HFFc6 (cell line): ENCODE measurements at regions not wholly inside any gene's neighbourhood (a gene's known extent, or its start where the extent isn't known, plus 50 kb on each side); places are given as distances from the start of the nearest gene placed in this dataset.

Experiments
- DNase-seq: peaks from one replicate; pipeline ENCODE4 v3.0.0-alpha.2; 2018
- H3K27ac Mint-ChIP-seq: 2 replicates; pipeline ENCODE4 v1.8.0; 2020; ENCODE audit warnings: mild to moderate bottlenecking, mixed read lengths
- H3K27me3 Mint-ChIP-seq: 2 replicates; pipeline ENCODE4 v1.8.0; 2021; ENCODE audit warnings: mild to moderate bottlenecking, moderate library complexity, mixed read lengths; ENCODE audit not compliant: insufficient read depth
- H3K36me3 Mint-ChIP-seq: 2 replicates; pipeline ENCODE4 v1.8.0; 2021; ENCODE audit warnings: low read depth, mixed read lengths
- H3K4me1 Mint-ChIP-seq: 2 replicates; pipeline ENCODE4 v1.8.0; 2020; ENCODE audit warnings: low read depth, mixed read lengths
- H3K4me3 Mint-ChIP-seq: 2 replicates; pipeline ENCODE4 v1.8.0; 2020; ENCODE audit warnings: mild to moderate bottlenecking, moderate library complexity, mixed read lengths
- H3K9me3 Mint-ChIP-seq: 2 replicates; pipeline ENCODE4 v1.8.0; 2020; ENCODE audit warnings: mild to moderate bottlenecking, mixed read lengths
- CTCF ChIP-seq: fragments of 200-600 bp; sonication (generic); IDR thresholded peaks from 2 replicates; pipeline ENCODE4 v1.5.0; 2021; ENCODE audit warnings: antibody characterized with exemption, mild to moderate bottlenecking

- Mint-ChIP-seq H3K36me3 (no peaks in the 10 kb centered on the region), H3K27ac (no peak overlapping the region), H3K4me3 (no peak overlapping the region), H3K4me1 (peaks cover 24% of the 10 kb centered on the region), H3K27me3 (peaks cover 2% of the 10 kb centered on the region; the same call in 1 of the 2 replicates), H3K9me3 (no peaks in the 10 kb centered on the region)
- TF ChIP-seq CTCF, result no peak
- DNase-seq, result no peak
Observed at GRCh38 chr6:108744996-108745395, 103.2 kb upstream of the ARMC2 start.

- DNase-seq, result no peak
- Mint-ChIP-seq H3K36me3 (no peaks in the 10 kb centered on the region), H3K4me1 (peaks cover 24% of the 10 kb centered on the region), H3K4me3 (no peak overlapping the region), H3K27ac (no peak overlapping the region), H3K27me3 (peaks cover 3% of the 10 kb centered on the region), H3K9me3 (no peaks in the 10 kb centered on the region)
- no peak for TF ChIP-seq CTCF
Observed at GRCh38 chr6:108745664-108746336, 102.4 kb upstream of the ARMC2 start.

GRCh38 chr6:108746366-108746765 lies 101.9 kb upstream of the ARMC2 start:
- Mint-ChIP-seq H3K36me3 (no peaks in the 10 kb centered on the region), H3K4me3 (no peak overlapping the region), H3K27me3 (peaks cover 6% of the 10 kb centered on the region), H3K4me1 (peaks cover 24% of the 10 kb centered on the region), H3K9me3 (no peaks in the 10 kb centered on the region), H3K27ac (no peak overlapping the region)
- no peak for DNase-seq
- TF ChIP-seq CTCF, result no peak

GRCh38 chr6:108746836-108747575 lies 101.2 kb upstream of the ARMC2 start:
- Mint-ChIP-seq H3K4me1 (peaks cover 24% of the 10 kb centered on the region), H3K27ac (no peak overlapping the region), H3K27me3 (peaks cover 6% of the 10 kb centered on the region), H3K4me3 (no peak overlapping the region), H3K36me3 (no peaks in the 10 kb centered on the region), H3K9me3 (no peaks in the 10 kb centered on the region)
- no peak for TF ChIP-seq CTCF
- no peak for DNase-seq

GRCh38 chr6:108748055-108748454 lies 100.2 kb upstream of the ARMC2 start:
- H3K9me3 Mint-ChIP-seq, result no peaks in the 10 kb centered on the region
- no peaks in the 10 kb centered on the region for H3K36me3 Mint-ChIP-seq
- H3K4me3 Mint-ChIP-seq, result no peak overlapping the region
- H3K27ac Mint-ChIP-seq, result no peak overlapping the region
- H3K4me1 Mint-ChIP-seq, result peaks cover 24% of the 10 kb centered on the region
- TF ChIP-seq CTCF, result no peak
- H3K27me3 Mint-ChIP-seq, result peaks cover 6% of the 10 kb centered on the region
- DNase-seq, result peak; percentile 30
